Choroid plexus epithelial cell (primary cell): ENCODE measurements at regions not wholly inside any gene's neighbourhood (a gene's known extent, or its start where the extent isn't known, plus 50 kb on each side); places are given as distances from the start of the nearest gene placed in this dataset.

ENCODE experiments used
- DNase-seq: peaks from one replicate; pipeline ENCODE4 v3.0.0-alpha.2; 2010; ENCODE audit warnings: low read depth
- H3K4me3 ChIP-seq: 2 replicates; pipeline ENCODE4 v1.5.1; 2011; ENCODE audit warnings: low read depth, mild to moderate bottlenecking, control low read depth, low read length, moderate library complexity
- CTCF ChIP-seq: conservative IDR thresholded peaks from 2 replicates; pipeline ENCODE4 v1.5.1; 2011; ENCODE audit warnings: low read depth, mild to moderate bottlenecking, control low read depth, inconsistent platforms, low read length, moderate library complexity

GRCh38 chr5:166331521-166331920 is 1959.9 kb upstream of the WWC1 start:
- no peak for DNase-seq
- TF ChIP-seq CTCF, result no peak
- H3K4me3 ChIP-seq, result no peak overlapping the region

GRCh38 chr5:166338801-166339200 is 1952.6 kb upstream of the WWC1 start:
- no peak for TF ChIP-seq CTCF

GRCh38 chr5:166340039-166340438 is 1951.4 kb upstream of the WWC1 start:
- H3K4me3 ChIP-seq, result no peak overlapping the region
- DNase-seq, result no peak
- no peak for TF ChIP-seq CTCF

More at GRCh38 chr5:166338801-166339200, 1952.6 kb upstream of the WWC1 start:
- H3K4me3 ChIP-seq, result no peak overlapping the region
- no peak for DNase-seq

- peak; percentile 23 for TF ChIP-seq CTCF
- no peak for DNase-seq
- H3K4me3 ChIP-seq, result no peak overlapping the region
Observed at GRCh38 chr5:166341740-166342337, 1949.6 kb upstream of the WWC1 start.

- no peak for DNase-seq
- no peak for TF ChIP-seq CTCF
Observed at GRCh38 chr5:166342402-166342801, 1949.0 kb upstream of the WWC1 start.

GRCh38 chr5:166346726-166347374 is 1944.6 kb upstream of the WWC1 start:
- no peak overlapping the region for H3K4me3 ChIP-seq
- TF ChIP-seq CTCF, result no peak
- no peak for DNase-seq

More at GRCh38 chr5:166342402-166342801, 1949.0 kb upstream of the WWC1 start:
- H3K4me3 ChIP-seq, result no peak overlapping the region

- no peak overlapping the region for H3K4me3 ChIP-seq
- no peak for TF ChIP-seq CTCF
- DNase-seq, result no peak
Observed at GRCh38 chr5:166349046-166349445, 1942.4 kb upstream of the WWC1 start.
